PC-3 (cell line): ENCODE measurements at regions not wholly inside any gene's neighbourhood (a gene's known extent, or its start where the extent isn't known, plus 50 kb on each side); places are given as distances from the start of the nearest gene placed in this dataset.

Experiments used
- ATAC-seq: fragments of 200-7000 bp; cut with Tn5 transposase; 2 replicates; pipeline ENCODE4 v1.9.1; 2020; ENCODE audit warnings: mild to moderate bottlenecking, moderate library complexity
- BruUV-seq: library from RNA; stranded (reverse); fragments of 400-500 nt; replicated peaks from 2 replicates; lab custom pipeline; 2021; lab: Mats Ljungman, UMichigan
- CTCF ChIA-PET: fragments of 300-600 bp; sonication (Branson Sonifier 250); formaldehyde crosslinking; loops from one replicate; lab custom pipeline; 2022; ENCODE audit warnings: antibody characterized with exemption; lab: Charles Lee
- POLR2A ChIA-PET: fragments of 300-600 bp; sonication (Branson Sonifier 250); formaldehyde crosslinking; loops from one replicate; lab custom pipeline; 2022; ENCODE audit warnings: antibody characterized with exemption; ENCODE audit not compliant: unreplicated experiment; lab: Charles Lee
- DNase-seq: peaks from one replicate; pipeline ENCODE4 v3.0.0-alpha.2; 2015
- H2AFZ ChIP-seq: fragments of 300-600 bp; sonication (generic); 2 replicates; pipeline ENCODE4 v1.6.0; 2016; ENCODE audit warnings: antibody characterized with exemption, low read length
- H3F3A ChIP-seq: fragments of 300-600 bp; sonication (generic); one replicate; pipeline ENCODE4 v1.6.0; 2017; ENCODE audit warnings: antibody characterized with exemption, low read length, control low read depth, mild to moderate bottlenecking; ENCODE audit not compliant: unreplicated experiment
- H3K27ac ChIP-seq: fragments of 300-600 bp; sonication (generic); 2 replicates; pipeline ENCODE4 v1.5.1; 2016; ENCODE audit warnings: mild to moderate bottlenecking, low read length
- H3K27me3 ChIP-seq: fragments of 300-600 bp; sonication (generic); 2 replicates; pipeline ENCODE4 v1.6.1; 2016; ENCODE audit warnings: low read length, mixed read lengths
- H3K36me3 ChIP-seq: fragments of 300-600 bp; sonication (generic); 2 replicates; pipeline ENCODE4 v1.6.1; 2016; ENCODE audit warnings: low read depth, mixed run types, low read length, mixed read lengths
- H3K4me1 ChIP-seq: fragments of 300-600 bp; sonication (generic); 2 replicates; pipeline ENCODE4 v1.5.1; 2016; ENCODE audit warnings: low read length; ENCODE audit not compliant: insufficient read depth
- H3K4me2 ChIP-seq: fragments of 300-600 bp; sonication (generic); 2 replicates; pipeline ENCODE4 v1.6.0; 2016; ENCODE audit warnings: low read length
- H3K4me3 ChIP-seq: fragments of 300-600 bp; sonication (generic); 2 replicates; pipeline ENCODE4 v1.5.1; 2016; ENCODE audit warnings: mild to moderate bottlenecking, low read length, mixed read lengths
- H3K79me2 ChIP-seq: fragments of 300-600 bp; sonication (generic); 2 replicates; pipeline ENCODE4 v1.6.1; 2017; ENCODE audit warnings: low read length, mixed read lengths
- H3K9ac ChIP-seq: fragments of 300-600 bp; sonication (generic); 2 replicates; pipeline ENCODE4 v1.6.0; 2016; ENCODE audit warnings: mild to moderate bottlenecking, low read length
- H3K9me2 ChIP-seq: fragments of 300-600 bp; sonication (generic); replicated peaks from 2 replicates; pipeline ENCODE4 v1.6.1; 2016; ENCODE audit warnings: mixed run types, low read length, mixed read lengths
- H3K9me3 ChIP-seq: fragments of 300-600 bp; sonication (generic); 2 replicates; pipeline ENCODE4 v1.6.1; 2016; ENCODE audit warnings: low read length, mixed read lengths
- H4K20me1 ChIP-seq: fragments of 300-600 bp; sonication (generic); 2 replicates; pipeline ENCODE4 v1.6.1; 2016; ENCODE audit warnings: low read length, mixed read lengths
- EZH2 ChIP-seq: fragments of 300-600 bp; sonication (generic); IDR thresholded peaks from one replicate; pipeline ENCODE4 v1.6.1; 2017; ENCODE audit warnings: antibody characterized with exemption, mild to moderate bottlenecking, low read length; ENCODE audit not compliant: unreplicated experiment
- EZH2phosphoT487 ChIP-seq: fragments of 300-600 bp; sonication (generic); IDR thresholded peaks from 2 replicates; pipeline ENCODE4 v1.6.1; 2018; ENCODE audit warnings: mild to moderate bottlenecking, antibody characterized with exemption, low read length, borderline replicate concordance
- intact Hi-C: fragments of 100-400 bp; cut with micrococcal nuclease; formaldehyde crosslinking; loops from 2 replicates; pipeline ENCODE4 v1.9.0; 2023
- TF ChIP-seq, protein P1 (sequence below): fragments of 300-600 bp; sonication (generic); conservative IDR thresholded peaks from 2 replicates; pipeline ENCODE4 v1.5.1; 2017; ENCODE audit warnings: antibody characterized with exemption, low read depth, mild to moderate bottlenecking, low read length

DNA sequence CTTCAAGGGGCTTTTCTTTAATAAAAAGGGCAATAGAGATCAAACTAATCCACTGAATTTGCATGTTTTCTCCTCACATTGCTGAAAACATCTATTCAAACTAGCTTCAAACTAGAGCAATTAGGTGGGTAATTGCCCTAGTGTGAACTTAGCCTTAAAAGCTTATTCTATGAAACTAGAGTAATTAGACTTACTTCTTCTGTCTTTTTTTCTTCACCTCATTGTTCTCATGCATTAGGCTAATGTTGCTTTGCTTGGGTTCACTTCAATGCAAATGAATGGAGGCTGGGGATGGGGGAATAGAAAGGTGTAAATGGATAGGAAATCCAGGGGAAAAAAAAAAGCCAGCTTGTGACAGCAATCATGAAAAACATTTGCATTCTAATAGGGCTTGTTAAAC is 414.8 kb upstream of the LMO3 start:
- H3K27me3 ChIP-seq: no peaks in the 10 kb centered on the region
- no peak for ATAC-seq
- DNase-seq: no peak
- no peaks in the 10 kb centered on the region for H3K79me2 ChIP-seq
- TF ChIP-seq, protein P1, sequence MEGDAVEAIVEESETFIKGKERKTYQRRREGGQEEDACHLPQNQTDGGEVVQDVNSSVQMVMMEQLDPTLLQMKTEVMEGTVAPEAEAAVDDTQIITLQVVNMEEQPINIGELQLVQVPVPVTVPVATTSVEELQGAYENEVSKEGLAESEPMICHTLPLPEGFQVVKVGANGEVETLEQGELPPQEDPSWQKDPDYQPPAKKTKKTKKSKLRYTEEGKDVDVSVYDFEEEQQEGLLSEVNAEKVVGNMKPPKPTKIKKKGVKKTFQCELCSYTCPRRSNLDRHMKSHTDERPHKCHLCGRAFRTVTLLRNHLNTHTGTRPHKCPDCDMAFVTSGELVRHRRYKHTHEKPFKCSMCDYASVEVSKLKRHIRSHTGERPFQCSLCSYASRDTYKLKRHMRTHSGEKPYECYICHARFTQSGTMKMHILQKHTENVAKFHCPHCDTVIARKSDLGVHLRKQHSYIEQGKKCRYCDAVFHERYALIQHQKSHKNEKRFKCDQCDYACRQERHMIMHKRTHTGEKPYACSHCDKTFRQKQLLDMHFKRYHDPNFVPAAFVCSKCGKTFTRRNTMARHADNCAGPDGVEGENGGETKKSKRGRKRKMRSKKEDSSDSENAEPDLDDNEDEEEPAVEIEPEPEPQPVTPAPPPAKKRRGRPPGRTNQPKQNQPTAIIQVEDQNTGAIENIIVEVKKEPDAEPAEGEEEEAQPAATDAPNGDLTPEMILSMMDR: no peak
- no peak for TF ChIP-seq EZH2phosphoT487
- no peak for TF ChIP-seq EZH2
- ChIA-PET CTCF (no interaction called here), POLR2A (no interaction called here)
- no peak overlapping the region for H3K9ac ChIP-seq
- H3K4me3 ChIP-seq: no peak overlapping the region
- H3K27ac ChIP-seq: no peak overlapping the region
- peaks cover 25% of the 10 kb centered on the region for H3K4me1 ChIP-seq
- H3K9me2 ChIP-seq: no peaks in the 10 kb centered on the region
- no peaks in the 10 kb centered on the region for H3F3A ChIP-seq
- no peaks in the 10 kb centered on the region for H4K20me1 ChIP-seq
- no TSS peak for BruUV-seq
- no peak overlapping the region for H3K4me2 ChIP-seq
- intact Hi-C loops: no loop called here
- no peak overlapping the region for H2AFZ ChIP-seq
- no peaks in the 10 kb centered on the region for H3K9me3 ChIP-seq
- H3K36me3 ChIP-seq: no peaks in the 10 kb centered on the region

DNA sequence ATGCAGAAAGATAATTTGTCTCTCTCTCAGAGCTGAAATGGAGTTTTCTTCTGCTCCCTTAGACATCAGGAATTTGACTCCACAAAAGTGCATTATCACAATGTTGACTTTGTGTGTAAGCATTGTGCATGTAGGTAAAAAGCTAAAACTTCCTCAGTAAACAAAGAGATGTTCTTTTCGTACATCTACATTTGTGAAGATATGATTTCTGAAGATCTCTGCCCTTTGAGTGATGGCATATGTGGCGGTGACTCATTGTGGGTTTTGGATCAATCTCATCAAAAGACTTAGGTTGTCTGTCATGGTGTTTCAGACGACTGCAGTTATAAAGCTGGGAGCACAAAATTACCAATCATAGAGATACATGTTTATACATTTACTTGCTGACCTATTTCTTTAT is 411.4 kb upstream of the LMO3 start:
- Histone ChIP-seq H3K9ac (peak overlapping the region; percentile 60), H3K27ac (peak overlapping the region; percentile 94), H3K4me1 (peaks cover 30% of the 10 kb centered on the region), H3F3A (no peaks in the 10 kb centered on the region), H3K27me3 (no peaks in the 10 kb centered on the region), H4K20me1 (no peaks in the 10 kb centered on the region), H2AFZ (no peak overlapping the region), H3K79me2 (no peaks in the 10 kb centered on the region), H3K4me2 (peak overlapping the region; percentile 72), H3K36me3 (no peaks in the 10 kb centered on the region), H3K9me2 (no peaks in the 10 kb centered on the region), H3K4me3 (peak overlapping the region; percentile 25; the same call in 1 of the 2 replicates), H3K9me3 (no peaks in the 10 kb centered on the region)
- DNase-seq: peak; percentile 87
- no TSS peak for BruUV-seq
- TF ChIP-seq EZH2phosphoT487: no peak
- no peak for TF ChIP-seq EZH2
- TF ChIP-seq, protein P1: no peak
- POLR2A ChIA-PET: no interaction called here
- CTCF ChIA-PET: no interaction called here
- peak; percentile 72 for ATAC-seq
- intact Hi-C loops: loop anchor here (5.0 to 10.0 kb wide), 2 partner anchors 53 to 75 kb away; no protein-coding TSS in a partner anchor

DNA sequence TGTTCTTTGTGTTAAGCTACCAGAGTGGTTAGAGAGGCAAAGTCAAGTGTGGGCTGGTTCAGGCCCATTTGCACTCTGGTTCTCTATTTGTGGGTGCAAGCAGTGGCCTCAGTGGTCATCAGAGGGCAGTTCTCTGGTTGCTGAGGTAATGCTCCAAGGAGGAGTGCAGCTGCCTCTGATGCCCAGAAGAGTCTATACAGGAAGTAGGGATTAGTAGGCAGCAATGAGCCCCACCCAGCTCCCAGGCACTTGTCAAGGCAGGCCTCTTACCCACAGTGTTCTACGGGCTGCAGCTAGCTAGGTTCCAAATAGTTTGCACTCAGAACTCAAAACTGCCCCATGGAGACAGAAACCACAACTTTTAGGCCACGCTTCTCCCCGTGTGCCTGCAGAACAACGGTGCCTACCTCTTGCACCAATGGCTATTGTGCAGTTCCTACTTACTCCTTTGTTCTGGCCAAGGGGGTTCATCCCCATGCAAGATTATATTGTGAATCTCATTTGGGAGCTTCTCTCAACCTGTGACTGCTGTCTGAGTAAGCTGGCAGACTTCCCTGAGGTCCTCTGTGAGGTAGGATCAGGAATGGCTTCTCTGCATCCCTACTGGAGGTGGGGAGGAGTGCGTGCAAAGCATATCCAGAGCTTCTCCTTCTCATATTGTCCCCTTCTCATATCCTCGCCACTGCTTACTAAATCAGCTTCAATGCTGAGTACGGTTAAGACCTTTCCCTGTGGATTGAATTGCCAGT is 410.3 kb upstream of the LMO3 start:
- H3F3A ChIP-seq: no peaks in the 10 kb centered on the region
- no peaks in the 10 kb centered on the region for H3K9me3 ChIP-seq
- H3K4me1 ChIP-seq: peaks cover 30% of the 10 kb centered on the region
- BruUV-seq: no TSS peak
- no peaks in the 10 kb centered on the region for H3K9me2 ChIP-seq
- ATAC-seq (peak; percentile 63), DNase-seq (peak; percentile 80)
- no peaks in the 10 kb centered on the region for H4K20me1 ChIP-seq
- H3K36me3 ChIP-seq: no peaks in the 10 kb centered on the region
- no peaks in the 10 kb centered on the region for H3K27me3 ChIP-seq
- intact Hi-C loops: loop anchor here (5.0 to 10.0 kb wide), 2 partner anchors 51 to 74 kb away; no protein-coding TSS in a partner anchor
- TF ChIP-seq EZH2phosphoT487 (no peak), EZH2 (no peak)
- TF ChIP-seq, protein P1: no peak
- ChIA-PET CTCF (interaction anchor here (0.5 kb wide), 1 partner anchor 404 kb away, joined by 3 read pairs; no protein-coding TSS in a partner anchor), POLR2A (no interaction called here)
- peak overlapping the region; percentile 72 for H3K4me2 ChIP-seq
- H3K4me3 ChIP-seq: peak overlapping the region; percentile 25; the same call in 1 of the 2 replicates
- H3K9ac ChIP-seq: peak overlapping the region; percentile 60
- H3K27ac ChIP-seq: peak overlapping the region; percentile 94
- peak overlapping the region; percentile 49; the same call in 1 of the 2 replicates for H2AFZ ChIP-seq
- no peaks in the 10 kb centered on the region for H3K79me2 ChIP-seq
